Dermis blood vessel endothelial cell (primary cell): ENCODE measurements at regions not wholly inside any gene's neighbourhood (a gene's known extent, or its start where the extent isn't known, plus 50 kb on each side); places are given as distances from the start of the nearest gene placed in this dataset.

Source experiments
- DNase-seq: peaks from one replicate; pipeline ENCODE4 v3.0.0; 2010

DNA sequence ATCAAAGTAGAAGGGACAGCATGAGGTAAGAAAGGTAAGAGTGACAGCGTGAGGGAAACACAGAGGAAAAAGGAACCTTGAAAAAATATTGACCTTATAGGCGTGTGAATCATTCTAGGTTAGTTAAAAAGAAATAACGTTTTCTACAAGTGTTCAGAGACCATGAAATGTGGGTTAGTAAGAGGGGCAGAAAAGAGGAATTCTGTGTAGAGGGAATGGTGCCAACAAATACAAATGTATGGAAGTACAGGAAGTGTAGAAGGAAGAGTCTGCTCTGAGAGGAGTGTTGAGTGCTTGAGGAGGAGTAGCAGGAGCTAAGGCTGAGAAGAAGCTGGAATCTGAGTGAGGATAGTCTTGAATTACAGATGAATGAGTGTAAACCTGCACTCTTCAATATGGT is 418.6 kb upstream of the RIOK2 start:
- DNase-seq = peak; percentile 1

DNA sequence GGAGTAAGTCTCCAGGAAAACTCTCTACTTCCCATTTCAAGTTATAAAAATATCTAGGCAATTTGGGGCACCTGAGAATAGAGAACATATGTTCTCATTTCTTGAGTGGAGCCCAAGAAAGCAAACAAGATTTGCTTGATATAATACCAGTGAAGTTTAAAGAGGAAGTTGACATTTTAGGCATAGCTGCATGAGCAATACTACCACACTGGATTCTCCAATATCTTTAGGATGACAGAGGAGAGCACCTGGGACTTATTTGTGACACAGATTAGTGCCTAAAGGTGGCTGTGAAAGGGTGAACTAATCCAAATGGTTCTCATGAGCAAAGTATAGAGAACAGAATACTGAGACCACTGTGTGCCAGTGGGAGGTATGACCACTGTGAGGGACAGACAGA is 423.5 kb upstream of the RIOK2 start:
- no peak for DNase-seq

DNA sequence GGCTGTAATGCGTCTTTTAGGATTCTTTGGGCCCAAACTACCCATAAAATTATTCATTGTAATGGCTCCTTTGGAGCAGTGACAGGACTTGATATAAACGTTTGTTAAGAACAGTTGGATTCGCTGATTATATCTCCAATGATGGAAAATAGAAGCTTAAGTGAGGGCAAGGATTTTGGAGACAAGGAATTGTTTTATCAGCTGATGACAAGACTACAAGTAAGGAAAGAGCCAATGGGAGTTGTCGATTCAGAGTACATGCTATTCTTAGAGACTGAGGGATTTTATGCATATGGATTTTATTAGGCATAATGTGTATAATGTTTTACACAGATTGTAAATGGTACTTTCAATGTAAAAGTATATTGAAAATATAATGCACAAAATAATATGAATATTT is 425.5 kb upstream of the RIOK2 start:
- DNase-seq = no peak

DNA sequence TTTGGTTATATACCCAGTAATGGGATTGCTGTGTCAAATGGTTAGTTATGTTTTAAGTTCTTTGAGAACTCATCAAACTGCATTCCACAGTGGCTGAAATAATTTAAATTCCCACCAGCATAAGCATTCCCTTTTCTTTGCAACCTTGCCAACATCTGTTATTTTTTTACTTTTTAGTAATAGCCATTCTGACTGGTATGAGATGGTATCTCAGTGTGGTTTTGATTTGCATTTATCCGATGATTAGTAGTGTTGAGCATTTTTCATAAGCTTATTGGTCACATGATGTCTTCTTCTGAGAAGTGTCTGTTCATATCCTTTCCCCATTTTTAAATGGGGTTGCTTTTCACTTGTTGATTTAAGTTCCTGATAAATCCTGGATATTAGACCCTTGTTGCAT is 435.7 kb upstream of the RIOK2 start:
- no peak for DNase-seq

DNA sequence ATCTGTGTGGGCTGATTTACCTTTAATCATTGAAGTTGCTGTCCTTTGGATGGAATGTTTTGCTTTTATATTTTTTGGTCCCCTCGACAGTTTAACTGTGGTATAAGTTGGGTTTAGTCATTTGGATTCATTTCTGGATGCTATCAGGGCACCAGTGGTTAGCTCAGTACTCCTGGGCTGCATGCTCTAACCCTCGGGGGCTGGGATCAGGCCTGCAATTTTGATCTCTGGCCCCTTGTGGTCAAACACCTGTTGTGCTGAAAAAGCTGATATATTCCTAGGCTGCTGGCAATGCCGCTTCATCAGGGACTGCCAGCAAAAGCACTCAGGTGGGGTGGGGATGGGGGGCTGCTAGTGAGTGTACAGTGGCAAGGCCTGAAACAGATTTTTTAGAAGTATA is 440.4 kb upstream of the RIOK2 start:
- DNase-seq = no peak

DNA sequence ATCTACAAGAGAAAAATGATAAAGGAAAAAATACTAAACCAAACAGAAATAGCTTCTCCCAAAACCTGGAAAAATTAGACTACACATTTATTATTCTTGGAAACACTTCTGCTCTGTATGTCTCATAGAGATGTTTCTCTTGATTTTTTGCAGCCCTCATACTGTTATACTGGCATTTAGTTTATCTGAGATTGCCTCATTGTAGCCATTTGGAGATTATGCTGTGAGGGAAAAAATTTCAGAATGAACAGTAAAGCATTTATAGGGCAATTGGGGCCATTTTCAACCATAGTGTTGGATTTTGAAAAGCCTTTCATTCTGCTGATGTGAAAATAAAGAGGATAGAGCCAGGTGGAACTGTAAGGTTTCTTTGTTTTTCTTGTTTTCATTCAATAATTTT is 441.8 kb upstream of the RIOK2 start:
- no peak for DNase-seq

DNA sequence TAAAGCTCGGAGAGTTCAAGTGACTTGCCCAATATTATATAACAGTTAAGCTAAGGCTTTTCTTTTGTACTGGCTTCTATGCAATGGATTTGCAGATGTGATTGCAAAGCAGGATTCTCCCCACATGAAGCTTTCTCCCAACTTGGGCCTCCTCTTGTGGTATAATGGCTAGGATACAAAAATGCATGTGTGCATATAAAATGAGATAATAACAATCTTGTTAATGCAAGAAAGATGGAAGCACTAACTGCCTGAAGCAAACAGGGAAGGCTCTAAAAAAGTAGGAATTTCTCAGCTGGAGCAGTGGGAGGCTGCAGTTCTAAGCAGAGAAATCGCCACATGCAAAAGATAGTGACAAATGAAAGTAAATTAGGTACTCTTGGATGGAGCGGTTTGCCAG is 444.2 kb upstream of the RIOK2 start:
- DNase-seq = no peak

DNA sequence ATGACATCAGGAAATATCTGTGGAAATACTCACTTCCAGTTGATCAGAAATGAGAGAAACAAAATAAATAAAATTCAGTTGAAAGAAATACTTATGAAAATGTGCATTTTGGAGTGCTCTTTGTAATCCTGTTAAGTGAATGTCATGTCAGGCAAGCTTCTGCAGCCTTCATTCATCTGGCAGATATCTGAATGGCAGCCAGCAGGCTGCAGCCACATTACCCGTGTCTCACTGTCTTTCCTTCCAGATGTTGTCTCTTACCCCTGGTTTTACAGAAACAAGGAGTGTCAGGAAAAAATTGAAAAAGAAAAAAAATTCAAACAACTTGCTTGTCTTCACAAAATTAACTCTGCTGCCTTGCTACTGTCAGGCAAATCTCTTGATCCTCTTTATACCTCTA is 445.0 kb upstream of the RIOK2 start:
- no peak for DNase-seq

DNA sequence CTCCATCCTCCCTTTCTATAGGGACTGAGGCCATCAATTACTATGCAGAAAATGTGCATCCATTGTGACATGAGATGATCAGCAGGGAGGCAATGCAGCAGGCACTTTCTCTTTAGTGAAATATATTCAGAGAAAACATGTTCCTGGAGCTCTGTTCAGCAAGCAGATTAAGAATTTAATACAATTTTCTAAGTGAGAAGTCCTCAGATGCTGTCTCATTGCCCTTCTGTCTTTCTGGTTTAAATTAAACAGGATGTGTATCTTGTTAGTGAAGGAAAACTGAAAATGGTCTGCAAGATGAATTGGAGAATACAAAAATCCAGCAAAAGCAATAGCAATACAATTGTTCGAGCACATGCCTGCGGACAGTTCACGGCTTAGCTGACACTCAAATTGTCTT is 445.8 kb upstream of the RIOK2 start:
- DNase-seq = no peak

DNA sequence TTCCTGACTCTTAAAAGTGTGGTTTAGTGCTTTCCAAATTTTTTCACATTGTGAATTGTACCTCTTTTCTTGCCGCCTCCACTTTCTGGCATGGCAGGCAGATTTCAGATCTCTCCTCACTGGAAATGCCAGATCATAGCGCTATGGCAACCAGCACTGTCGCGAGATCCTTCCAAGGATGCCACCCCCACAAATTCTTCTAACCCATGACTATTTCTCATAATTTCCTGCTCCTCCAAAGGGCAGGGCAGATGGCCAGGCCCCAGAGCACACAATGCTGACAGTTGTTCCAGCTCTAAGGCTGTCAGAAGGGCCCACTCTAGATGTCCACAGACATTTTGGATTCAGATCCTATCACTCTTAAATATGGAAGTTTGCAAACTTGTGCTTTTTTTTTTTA is 446.2 kb upstream of the RIOK2 start:
- DNase-seq = peak; percentile 34

DNA sequence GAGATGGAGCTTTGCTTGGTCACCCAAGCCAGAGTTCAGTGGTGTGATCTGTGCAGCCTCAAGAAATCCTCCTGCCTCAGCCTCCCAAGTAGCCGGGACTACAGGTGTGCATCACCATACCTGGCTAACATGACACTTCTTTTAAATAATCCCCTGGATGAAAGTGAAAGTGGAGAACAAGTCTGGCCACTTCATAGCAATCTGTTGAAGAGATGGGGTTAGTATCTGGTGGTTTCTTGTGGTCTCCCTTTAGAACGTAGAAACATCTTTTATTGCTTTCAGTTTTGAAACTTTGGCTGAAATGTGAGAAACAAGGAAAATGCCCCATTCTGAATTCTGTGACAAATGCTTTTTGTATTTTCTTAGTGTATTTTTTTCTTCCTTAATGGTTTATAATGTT is 452.5 kb upstream of the RIOK2 start:
- no peak for DNase-seq

DNA sequence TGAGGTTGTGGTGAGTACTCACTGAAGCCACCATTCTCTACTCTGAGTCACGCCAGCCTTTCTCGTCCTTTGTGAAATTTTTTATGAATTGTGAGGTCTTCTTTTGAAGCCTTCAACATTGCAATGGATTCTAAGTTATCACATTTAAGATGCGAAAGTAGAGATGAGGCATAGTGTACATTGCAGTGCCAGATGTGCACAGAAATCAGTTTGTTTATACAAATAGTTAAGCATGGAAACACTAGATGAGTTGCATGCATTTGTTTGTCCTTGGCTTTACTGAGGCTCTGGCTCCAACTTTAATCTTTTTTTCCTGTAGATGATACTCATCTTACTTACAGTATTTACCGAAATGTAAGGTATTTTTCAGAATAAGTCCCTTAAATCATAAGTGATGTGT is 453.7 kb upstream of the RIOK2 start:
- DNase-seq = no peak

DNA sequence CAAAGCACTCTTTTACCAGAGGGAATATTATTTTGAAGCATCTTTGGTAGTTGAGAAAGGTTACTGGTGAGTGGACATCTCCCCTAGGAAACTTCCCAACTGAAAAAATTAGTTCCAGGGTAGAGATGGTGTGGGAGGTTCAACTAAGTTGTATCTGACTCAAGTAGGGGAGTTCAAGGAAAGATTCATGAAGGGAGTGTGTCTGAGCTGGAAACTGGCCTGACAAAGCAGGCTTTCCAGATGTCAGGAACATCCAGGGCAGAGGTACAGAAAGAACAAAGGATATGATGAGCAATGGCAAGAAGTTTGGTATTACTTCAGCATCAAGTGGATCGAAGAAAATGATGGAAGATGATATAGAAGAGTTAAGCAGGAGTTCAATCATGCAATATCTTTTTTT is 458.0 kb upstream of the RIOK2 start:
- no peak for DNase-seq

DNA sequence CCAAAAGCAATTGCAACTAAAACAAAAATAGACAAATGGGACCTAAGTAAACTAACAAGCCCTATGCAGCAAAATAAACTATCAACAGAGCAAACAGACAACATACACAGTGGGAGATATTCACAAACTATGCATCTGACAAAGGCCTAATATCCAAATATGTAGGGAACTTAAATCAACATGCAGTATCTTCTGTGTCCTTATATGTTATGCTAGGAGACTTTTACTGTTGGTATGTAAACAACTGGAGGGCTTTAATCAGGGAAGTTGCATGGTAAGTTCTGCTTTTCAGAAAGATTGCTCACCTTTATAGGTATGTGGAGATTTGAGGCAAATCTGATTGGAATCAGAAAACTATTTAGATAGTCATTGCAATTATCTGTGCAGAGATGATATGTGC is 461.2 kb upstream of the RIOK2 start:
- DNase-seq = no peak

DNA sequence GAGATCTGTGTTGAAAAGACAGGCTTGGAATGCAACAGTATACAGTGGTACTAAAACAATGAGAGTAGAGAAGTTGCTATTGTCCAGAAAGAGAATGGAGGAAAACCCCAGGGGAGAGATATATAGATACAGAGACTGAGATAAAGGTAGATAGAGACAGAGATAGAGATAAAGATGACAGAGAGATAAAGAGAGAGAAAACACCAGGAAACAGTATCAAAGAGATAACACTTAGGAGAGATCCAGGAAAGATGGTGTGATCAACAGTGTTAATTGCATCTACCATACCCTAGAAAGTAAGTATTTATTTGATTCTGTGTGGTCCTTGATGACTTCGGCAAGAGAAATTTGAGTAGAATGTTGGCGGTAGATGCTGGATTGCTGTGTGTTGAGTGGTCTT is 461.8 kb upstream of the RIOK2 start:
- no peak for DNase-seq

DNA sequence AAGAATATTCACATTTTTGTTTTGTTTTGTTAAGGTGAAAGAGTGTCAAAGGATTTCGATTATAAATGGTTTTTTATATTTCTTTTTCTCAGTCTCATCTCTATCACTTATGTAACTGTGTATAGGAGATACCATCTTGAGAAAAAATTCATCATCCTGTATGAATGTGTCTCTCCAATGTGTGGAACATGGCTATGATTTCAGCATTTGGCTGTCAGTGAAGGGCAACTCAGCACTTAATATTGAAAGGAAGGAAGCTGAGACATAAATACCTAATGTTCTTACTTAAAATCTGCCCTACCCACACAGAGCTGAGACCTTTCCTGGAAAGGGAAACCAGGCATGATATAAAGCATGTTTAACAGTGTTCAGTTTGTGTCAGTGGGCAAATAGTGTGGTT is 474.2 kb upstream of the RIOK2 start:
- peak; percentile 55 for DNase-seq

DNA sequence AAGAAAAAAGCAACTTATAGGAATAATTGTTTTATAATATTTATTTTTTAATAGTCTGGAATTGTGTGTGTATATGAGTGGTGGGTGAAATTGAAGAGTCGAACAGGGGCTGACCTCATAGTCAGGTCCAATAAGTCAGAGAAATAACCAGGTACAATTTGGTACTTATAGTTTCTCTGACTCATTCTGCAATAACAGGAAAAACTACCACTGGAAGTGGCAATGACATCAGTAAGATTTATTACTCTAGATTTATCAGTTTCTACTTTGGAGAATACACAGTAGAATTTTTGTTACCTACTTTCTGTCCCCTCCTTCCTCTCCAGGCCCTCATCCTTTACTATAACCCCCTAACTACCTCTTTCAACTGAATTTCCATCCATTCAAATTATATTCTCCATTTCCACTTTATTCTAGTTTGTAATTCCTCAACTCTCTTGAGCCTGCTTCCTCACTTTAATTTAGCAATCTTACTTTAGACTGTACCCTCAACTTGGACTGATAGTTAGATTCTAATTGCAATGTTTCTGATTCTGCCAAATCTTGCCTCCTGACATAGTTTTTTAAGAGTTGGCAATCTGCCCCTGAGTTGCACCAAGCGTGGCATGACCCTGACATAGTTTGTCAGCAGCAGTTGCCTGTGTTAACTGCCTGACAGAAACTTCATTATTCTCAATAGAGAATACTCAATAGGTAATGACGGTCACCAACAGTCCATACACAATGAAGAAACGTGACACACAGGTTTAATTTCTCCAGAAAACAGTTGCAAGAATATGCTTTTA is 475.3 kb upstream of the RIOK2 start:
- DNase-seq = peak; percentile 36

DNA sequence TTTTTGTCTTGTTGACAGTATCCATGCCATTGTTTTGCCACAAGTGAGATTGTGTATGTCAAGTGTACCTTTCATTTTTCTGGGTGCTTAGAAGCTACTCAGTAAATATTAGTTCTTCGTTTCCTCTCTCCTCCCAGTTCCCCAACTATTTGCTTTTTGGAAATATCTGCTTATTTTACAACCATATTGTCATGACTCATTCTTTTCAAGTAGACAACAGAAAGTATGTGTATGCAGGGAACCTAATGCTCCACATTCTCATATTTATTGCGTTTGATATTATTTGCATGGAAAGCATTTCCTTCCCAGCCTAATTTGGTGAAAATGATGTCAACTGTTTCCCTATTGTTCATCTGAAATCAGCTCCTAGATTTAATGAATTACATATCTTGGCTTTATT is 483.7 kb upstream of the RIOK2 start:
- DNase-seq = no peak

DNA sequence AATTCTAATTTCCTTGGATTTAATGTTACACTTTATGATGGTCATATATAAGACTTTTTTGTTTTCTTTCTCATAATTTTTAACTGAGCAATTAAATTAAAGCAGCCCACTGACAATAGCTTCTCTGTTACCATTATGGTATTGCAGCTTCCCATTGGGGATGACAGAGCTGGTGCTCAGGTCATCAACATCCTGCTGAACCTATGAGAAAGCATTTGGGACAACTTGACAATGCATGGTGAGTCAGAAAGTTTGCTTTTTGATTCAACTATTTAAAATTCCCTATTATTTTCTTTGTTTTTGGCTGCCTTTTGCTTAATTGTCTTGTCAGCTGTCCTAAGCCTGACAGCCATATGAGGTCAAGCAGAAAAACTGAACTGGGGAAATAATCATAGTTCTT is 487.4 kb upstream of the RIOK2 start:
- no peak for DNase-seq

DNA sequence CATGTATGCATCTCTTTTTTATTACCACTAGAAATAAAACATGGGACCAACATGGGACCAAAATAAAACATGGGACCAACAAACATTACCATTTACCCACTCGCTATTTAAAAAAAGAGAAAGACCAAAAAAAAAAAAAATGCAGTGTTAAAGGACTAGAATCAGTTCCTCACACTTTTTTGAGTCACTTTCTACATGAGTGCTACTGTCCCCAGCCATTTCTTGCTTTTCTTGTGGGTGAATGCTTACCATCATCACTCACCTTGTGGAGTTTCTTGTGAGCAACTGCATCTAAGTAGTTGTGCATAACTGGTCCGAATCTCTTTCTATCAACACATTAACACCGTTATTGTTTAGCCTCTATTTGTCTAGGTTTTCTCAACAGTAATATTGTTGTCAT is 493.6 kb upstream of the RIOK2 start:
- no peak for DNase-seq

DNA sequence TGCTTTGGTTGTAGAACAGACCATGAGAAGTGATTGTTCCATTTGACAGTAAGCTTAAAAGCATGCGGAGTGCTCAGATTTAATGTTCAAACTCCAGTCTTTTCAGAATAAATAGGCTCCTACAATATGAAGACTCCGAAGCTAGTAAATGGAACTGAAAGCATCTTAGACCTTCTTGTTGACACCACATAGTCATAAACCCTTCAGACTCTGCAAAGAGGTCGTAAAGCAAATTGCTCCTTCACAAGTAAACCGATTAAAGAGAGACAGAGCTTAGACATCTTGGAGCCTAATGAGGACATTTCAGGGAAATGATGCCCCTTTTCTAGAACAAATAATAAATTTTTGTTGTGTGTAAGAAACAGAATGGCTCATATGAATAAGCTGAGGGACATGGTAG is 511.0 kb upstream of the RIOK2 start:
- DNase-seq = no peak

DNA sequence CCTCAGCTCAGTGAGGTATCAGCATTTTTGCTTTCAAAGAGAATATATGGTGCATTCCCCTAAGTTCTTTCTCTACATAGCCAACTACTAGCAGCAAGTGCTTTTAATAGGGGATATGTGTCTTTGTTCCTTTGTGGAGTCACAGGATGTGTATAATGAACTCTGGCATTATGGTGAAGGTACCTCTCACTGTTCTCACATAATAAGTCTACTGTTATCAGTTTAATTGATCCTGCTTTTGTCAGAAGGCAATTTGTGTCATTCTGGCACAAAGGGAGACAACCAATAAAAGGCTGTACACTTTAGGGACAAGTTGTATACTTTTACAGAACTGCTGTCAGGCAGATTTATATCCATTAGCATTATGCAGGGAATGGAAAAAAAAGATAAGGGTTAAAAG is 531.4 kb upstream of the RIOK2 start:
- no peak for DNase-seq

DNA sequence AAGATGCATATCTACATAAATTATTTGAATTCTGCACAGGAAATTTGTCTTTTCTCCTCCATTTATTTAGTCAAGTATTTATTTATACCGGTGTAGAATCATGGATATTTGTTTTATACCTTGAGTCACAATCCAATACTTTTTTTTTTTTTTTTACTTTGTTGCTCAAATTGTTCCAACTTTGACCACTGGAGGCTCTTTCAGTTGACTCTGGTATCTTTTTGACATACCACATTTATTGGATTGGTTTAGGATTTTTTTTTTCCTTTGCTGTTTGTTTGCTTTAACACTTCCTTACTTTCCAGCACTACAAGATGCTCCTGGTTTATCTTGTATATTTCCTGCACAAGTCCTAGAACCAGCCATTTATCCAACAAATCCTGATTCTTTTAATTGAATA is 543.1 kb upstream of the RIOK2 start:
- DNase-seq = no peak

DNA sequence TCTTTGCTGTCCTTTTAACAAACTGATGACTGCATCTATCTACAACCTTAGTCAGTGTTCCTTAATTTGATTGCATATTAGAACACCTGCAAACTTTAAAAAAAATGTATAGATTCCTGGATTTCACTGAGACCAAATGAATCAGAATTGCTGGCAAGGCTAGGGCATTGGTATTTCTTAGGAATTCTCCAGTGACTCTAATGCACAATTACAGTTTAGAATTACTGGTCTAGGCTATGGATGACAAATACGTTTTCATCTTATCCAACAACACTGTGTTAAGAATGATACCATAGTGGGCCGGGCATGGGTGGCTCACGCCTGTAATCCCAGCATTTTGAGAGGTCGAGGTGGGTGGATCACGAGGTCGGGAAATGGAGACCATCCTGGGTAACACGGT is 545.9 kb upstream of the RIOK2 start:
- DNase-seq = no peak

DNA sequence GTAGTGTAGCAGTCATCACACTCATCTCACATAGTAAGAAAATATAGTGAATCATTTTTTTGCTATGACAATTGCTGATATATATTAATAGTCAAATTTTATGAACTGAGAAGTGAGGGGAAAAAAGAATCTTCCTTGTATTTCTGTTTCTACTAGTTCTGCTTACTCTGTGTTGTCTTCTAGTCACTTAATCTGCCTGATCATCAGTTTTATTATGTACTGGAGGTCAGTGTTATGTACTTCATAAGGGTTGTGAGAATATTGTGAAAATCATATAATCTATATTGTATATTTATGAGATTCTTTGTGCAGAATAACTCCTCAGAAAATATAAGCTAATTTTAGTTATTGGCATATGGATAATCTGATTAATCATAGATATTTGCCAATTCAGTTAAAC is 546.9 kb upstream of the RIOK2 start:
- no peak for DNase-seq

DNA sequence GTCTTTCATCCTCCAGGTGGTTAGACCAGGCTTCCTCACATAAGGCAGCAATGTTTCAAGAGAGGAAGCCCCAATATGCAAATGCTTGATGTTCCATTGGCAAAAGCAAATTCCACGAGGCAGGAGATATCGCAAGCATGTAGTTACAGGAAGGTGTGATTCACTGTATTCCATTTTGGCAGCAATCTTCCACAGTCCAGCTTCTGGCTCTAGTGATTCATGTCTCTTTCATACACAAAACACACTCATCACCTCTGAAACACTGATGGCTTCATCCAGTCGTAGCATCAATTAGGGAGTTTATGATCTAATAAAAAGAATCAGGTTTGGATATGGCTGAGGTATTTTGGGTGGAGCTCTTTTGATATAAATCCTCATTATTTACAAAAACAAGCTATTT is 552.2 kb upstream of the RIOK2 start:
- DNase-seq = peak; percentile 60
